GM23338 (cell line): ENCODE measurements at regions not wholly inside any gene's neighbourhood (a gene's known extent, or its start where the extent isn't known, plus 50 kb on each side); places are given as distances from the start of the nearest gene placed in this dataset.

Experiments used
- ATAC-seq: fragments of 200-7000 bp; cut with Tn5 transposase; 3 replicates; pipeline ENCODE4 v1.9.1; 2020
- DNase-seq: peaks from one replicate; pipeline ENCODE4 v3.0.0-alpha.2; 2015; ENCODE audit warnings: low spot score
- H2AFZ ChIP-seq: fragments of 200-600 bp; sonication (generic); 2 replicates; pipeline ENCODE4 v1.8.0; 2016; ENCODE audit warnings: antibody characterized with exemption, mild to moderate bottlenecking, moderate library complexity
- H3F3A ChIP-seq: fragments of 200-600 bp; sonication (generic); replicated peaks from 2 replicates; pipeline ENCODE4 v1.8.0; 2017; ENCODE audit warnings: antibody characterized with exemption, mixed run types, low read depth
- H3K27ac ChIP-seq: fragments of 200-600 bp; sonication (generic); 2 replicates; pipeline ENCODE4 v1.6.1; 2016; ENCODE audit warnings: low read depth
- H3K27me3 ChIP-seq: fragments of 200-600 bp; sonication (generic); 2 replicates; pipeline ENCODE4 v1.8.0; 2016; ENCODE audit warnings: mild to moderate bottlenecking, mixed run types, moderate library complexity; ENCODE audit not compliant: insufficient read depth
- H3K36me3 ChIP-seq: fragments of 200-600 bp; sonication (generic); 2 replicates; pipeline ENCODE4 v1.8.0; 2016; ENCODE audit warnings: mild to moderate bottlenecking; ENCODE audit not compliant: insufficient read depth
- H3K4me1 ChIP-seq: fragments of 200-600 bp; sonication (generic); 2 replicates; pipeline ENCODE4 v1.8.0; 2016; ENCODE audit warnings: mild to moderate bottlenecking, moderate library complexity; ENCODE audit not compliant: insufficient read depth
- H3K4me2 ChIP-seq: fragments of 200-600 bp; sonication (generic); 2 replicates; pipeline ENCODE4 v1.7.1; 2017; ENCODE audit warnings: mixed run types
- H3K4me3 ChIP-seq: fragments of 200-600 bp; sonication (generic); 2 replicates; pipeline ENCODE4 v1.6.1; 2016; ENCODE audit warnings: mixed run types
- H3K79me2 ChIP-seq: fragments of 200-600 bp; sonication (generic); replicated peaks from 2 replicates; pipeline ENCODE4 v1.8.0; 2017; ENCODE audit warnings: mild to moderate bottlenecking; ENCODE audit not compliant: insufficient read depth
- H3K9me2 ChIP-seq: fragments of 200-600 bp; sonication (generic); 2 replicates; pipeline ENCODE4 v1.8.0; 2017; ENCODE audit not compliant: insufficient read depth
- H4K20me1 ChIP-seq: fragments of 200-600 bp; sonication (generic); replicated peaks from 2 replicates; pipeline ENCODE4 v1.8.0; 2017; ENCODE audit warnings: mild to moderate bottlenecking; ENCODE audit not compliant: insufficient read depth
- H3K27ac Mint-ChIP-seq: 2 replicates; pipeline ENCODE4 v1.8.0; 2020; ENCODE audit warnings: inconsistent platforms, mild to moderate bottlenecking, moderate library complexity, mixed read lengths
- H3K27me3 Mint-ChIP-seq: 3 replicates; pipeline ENCODE4 v1.8.0; 2022; ENCODE audit warnings: low read depth, mild to moderate bottlenecking, moderate library complexity, mixed read lengths, inconsistent platforms; ENCODE audit not compliant: insufficient read depth, poor library complexity
- H3K36me3 Mint-ChIP-seq: 3 replicates; pipeline ENCODE4 v1.8.0; 2021; ENCODE audit warnings: low read depth, mild to moderate bottlenecking, inconsistent platforms, moderate library complexity, mixed read lengths
- H3K4me1 Mint-ChIP-seq: 3 replicates; pipeline ENCODE4 v1.8.0; 2020; ENCODE audit warnings: mild to moderate bottlenecking, inconsistent platforms, mixed read lengths
- H3K4me3 Mint-ChIP-seq: 3 replicates; pipeline ENCODE4 v1.8.0; 2021; ENCODE audit warnings: moderate library complexity, mild to moderate bottlenecking, inconsistent platforms, mixed read lengths
- H3K9me3 Mint-ChIP-seq: 3 replicates; pipeline ENCODE4 v1.8.0; 2020; ENCODE audit warnings: moderate library complexity, mild to moderate bottlenecking, inconsistent platforms, mixed read lengths
- CREB1 ChIP-seq: fragments of 250-450 bp; sonication (Bioruptor Pico); IDR thresholded peaks from 2 replicates; pipeline ENCODE4 v1.5.0; 2020; ENCODE audit warnings: low read depth, mild to moderate bottlenecking, moderate library complexity
- CTCF ChIP-seq, 2 experiments: fragments of 200-600 bp in 1 of 2; sonication (generic) in 1 of 2; conservative IDR thresholded peaks; 2 replicates each; pipeline versions ENCODE4 v1.5.1 to v1.6.1; 2016 to 2017; ENCODE audit warnings: antibody characterized with exemption in 2 of 2, low read depth in 2 of 2, mild to moderate bottlenecking in 2 of 2, moderate library complexity in 1 of 2
- ETS1 ChIP-seq: IDR thresholded peaks from 2 replicates; pipeline ENCODE4 v1.6.1; 2016; ENCODE audit warnings: antibody characterized with exemption
- EZH2 ChIP-seq: fragments of 200-600 bp; sonication (generic); IDR thresholded peaks from one replicate; pipeline ENCODE4 v1.8.0; 2017; ENCODE audit warnings: antibody characterized with exemption, mild to moderate bottlenecking, low read depth; ENCODE audit not compliant: unreplicated experiment
- EZH2phosphoT487 ChIP-seq: fragments of 200-600 bp; sonication (generic); IDR thresholded peaks from one replicate; pipeline ENCODE4 v1.8.1; 2018; ENCODE audit warnings: antibody characterized with exemption; ENCODE audit not compliant: unreplicated experiment
- JUNB ChIP-seq: IDR thresholded peaks from one replicate; pipeline ENCODE4 v1.6.1; 2016; ENCODE audit warnings: antibody characterized with exemption; ENCODE audit not compliant: unreplicated experiment
- NANOG ChIP-seq: IDR thresholded peaks from 2 replicates; pipeline ENCODE4 v1.6.1; 2016; ENCODE audit warnings: antibody characterized with exemption, borderline replicate concordance
- POLR2AphosphoS5 ChIP-seq: IDR thresholded peaks from 2 replicates; pipeline ENCODE4 v1.6.1; 2016; ENCODE audit warnings: antibody characterized with exemption, low read depth
- STAT1 ChIP-seq: IDR thresholded peaks from one replicate; pipeline ENCODE4 v1.6.1; 2016; ENCODE audit warnings: antibody characterized with exemption; ENCODE audit not compliant: unreplicated experiment
- ZNF114 ChIP-seq: fragments of 250-450 bp; sonication (Bioruptor Pico); IDR thresholded peaks from 2 replicates; pipeline ENCODE4 v1.5.0; 2020; ENCODE audit warnings: mild to moderate bottlenecking, moderate library complexity
- ZNF331 ChIP-seq: fragments of 250-450 bp; sonication (Bioruptor Pico); IDR thresholded peaks from 2 replicates; pipeline ENCODE4 v1.5.0; 2020; ENCODE audit warnings: low read depth, mild to moderate bottlenecking, moderate library complexity
- TF ChIP-seq, protein P1 (sequence below): IDR thresholded peaks from one replicate; pipeline ENCODE4 v1.6.1; 2018; ENCODE audit warnings: antibody characterized with exemption; ENCODE audit not compliant: unreplicated experiment
- TF ChIP-seq, protein P2 (sequence below): fragments of 250-450 bp; sonication (Bioruptor Pico); IDR thresholded peaks from 2 replicates; pipeline ENCODE4 v1.5.0; 2020; ENCODE audit warnings: mild to moderate bottlenecking, moderate library complexity

DNA sequence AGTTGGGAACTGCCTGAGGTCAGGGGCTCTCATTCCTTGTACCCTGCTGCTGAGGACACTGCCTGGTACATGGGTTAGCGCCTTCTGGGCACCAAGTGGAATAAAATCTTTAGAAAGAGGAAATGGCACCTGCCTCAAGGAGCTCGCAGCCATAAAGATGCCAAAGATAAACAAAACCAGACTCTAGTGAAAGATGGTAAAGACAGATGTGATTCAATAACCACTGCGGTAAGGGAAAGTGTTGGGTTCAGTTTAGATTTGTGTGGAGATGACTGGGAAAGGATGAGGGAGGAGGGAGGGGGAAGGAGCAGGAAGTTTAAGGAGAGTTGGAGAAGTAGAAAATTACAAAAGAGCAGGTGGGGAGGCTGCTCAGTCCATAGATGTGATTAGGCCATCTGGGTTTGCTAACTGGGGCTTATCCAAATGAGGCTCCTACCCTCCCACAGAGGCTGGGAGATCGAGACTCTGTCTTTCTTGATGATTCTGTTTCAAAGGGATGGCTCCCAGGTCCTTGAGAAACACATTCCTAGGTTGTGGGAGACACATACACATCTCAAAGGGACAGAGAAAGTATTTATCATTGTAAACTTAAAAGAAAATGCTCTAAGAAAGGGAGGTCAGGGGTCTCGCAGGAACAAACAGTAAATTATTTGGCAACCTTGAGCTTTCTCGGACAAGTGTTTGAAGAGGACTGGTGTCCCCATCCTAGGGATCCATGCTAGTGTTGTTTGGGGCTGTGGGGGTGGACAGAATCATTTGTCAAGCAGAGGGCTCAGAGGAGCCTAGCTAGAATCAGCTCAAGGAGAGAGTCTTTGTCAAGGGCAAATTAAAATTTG lies 65.7 kb upstream of the MORC3 start:
- Mint-ChIP-seq H3K36me3 (no peaks in the 10 kb centered on the region), H3K4me1 (peaks cover 24% of the 10 kb centered on the region), H3K27me3 (peaks cover 2% of the 10 kb centered on the region), H3K27ac (peak overlapping the region; percentile 45; the same call in 1 of the 2 replicates), H3K9me3 (no peaks in the 10 kb centered on the region), H3K4me3 (no peak overlapping the region)
- H4K20me1 ChIP-seq: no peaks in the 10 kb centered on the region
- no peaks in the 10 kb centered on the region for H3K79me2 ChIP-seq
- no peaks in the 10 kb centered on the region for H3K27me3 ChIP-seq
- TF ChIP-seq, protein P1, sequence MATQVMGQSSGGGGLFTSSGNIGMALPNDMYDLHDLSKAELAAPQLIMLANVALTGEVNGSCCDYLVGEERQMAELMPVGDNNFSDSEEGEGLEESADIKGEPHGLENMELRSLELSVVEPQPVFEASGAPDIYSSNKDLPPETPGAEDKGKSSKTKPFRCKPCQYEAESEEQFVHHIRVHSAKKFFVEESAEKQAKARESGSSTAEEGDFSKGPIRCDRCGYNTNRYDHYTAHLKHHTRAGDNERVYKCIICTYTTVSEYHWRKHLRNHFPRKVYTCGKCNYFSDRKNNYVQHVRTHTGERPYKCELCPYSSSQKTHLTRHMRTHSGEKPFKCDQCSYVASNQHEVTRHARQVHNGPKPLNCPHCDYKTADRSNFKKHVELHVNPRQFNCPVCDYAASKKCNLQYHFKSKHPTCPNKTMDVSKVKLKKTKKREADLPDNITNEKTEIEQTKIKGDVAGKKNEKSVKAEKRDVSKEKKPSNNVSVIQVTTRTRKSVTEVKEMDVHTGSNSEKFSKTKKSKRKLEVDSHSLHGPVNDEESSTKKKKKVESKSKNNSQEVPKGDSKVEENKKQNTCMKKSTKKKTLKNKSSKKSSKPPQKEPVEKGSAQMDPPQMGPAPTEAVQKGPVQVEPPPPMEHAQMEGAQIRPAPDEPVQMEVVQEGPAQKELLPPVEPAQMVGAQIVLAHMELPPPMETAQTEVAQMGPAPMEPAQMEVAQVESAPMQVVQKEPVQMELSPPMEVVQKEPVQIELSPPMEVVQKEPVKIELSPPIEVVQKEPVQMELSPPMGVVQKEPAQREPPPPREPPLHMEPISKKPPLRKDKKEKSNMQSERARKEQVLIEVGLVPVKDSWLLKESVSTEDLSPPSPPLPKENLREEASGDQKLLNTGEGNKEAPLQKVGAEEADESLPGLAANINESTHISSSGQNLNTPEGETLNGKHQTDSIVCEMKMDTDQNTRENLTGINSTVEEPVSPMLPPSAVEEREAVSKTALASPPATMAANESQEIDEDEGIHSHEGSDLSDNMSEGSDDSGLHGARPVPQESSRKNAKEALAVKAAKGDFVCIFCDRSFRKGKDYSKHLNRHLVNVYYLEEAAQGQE: no peak
- TF ChIP-seq ETS1: no peak
- TF ChIP-seq EZH2: no peak
- no peak for TF ChIP-seq NANOG
- TF ChIP-seq EZH2phosphoT487: no peak
- TF ChIP-seq, protein P2, sequence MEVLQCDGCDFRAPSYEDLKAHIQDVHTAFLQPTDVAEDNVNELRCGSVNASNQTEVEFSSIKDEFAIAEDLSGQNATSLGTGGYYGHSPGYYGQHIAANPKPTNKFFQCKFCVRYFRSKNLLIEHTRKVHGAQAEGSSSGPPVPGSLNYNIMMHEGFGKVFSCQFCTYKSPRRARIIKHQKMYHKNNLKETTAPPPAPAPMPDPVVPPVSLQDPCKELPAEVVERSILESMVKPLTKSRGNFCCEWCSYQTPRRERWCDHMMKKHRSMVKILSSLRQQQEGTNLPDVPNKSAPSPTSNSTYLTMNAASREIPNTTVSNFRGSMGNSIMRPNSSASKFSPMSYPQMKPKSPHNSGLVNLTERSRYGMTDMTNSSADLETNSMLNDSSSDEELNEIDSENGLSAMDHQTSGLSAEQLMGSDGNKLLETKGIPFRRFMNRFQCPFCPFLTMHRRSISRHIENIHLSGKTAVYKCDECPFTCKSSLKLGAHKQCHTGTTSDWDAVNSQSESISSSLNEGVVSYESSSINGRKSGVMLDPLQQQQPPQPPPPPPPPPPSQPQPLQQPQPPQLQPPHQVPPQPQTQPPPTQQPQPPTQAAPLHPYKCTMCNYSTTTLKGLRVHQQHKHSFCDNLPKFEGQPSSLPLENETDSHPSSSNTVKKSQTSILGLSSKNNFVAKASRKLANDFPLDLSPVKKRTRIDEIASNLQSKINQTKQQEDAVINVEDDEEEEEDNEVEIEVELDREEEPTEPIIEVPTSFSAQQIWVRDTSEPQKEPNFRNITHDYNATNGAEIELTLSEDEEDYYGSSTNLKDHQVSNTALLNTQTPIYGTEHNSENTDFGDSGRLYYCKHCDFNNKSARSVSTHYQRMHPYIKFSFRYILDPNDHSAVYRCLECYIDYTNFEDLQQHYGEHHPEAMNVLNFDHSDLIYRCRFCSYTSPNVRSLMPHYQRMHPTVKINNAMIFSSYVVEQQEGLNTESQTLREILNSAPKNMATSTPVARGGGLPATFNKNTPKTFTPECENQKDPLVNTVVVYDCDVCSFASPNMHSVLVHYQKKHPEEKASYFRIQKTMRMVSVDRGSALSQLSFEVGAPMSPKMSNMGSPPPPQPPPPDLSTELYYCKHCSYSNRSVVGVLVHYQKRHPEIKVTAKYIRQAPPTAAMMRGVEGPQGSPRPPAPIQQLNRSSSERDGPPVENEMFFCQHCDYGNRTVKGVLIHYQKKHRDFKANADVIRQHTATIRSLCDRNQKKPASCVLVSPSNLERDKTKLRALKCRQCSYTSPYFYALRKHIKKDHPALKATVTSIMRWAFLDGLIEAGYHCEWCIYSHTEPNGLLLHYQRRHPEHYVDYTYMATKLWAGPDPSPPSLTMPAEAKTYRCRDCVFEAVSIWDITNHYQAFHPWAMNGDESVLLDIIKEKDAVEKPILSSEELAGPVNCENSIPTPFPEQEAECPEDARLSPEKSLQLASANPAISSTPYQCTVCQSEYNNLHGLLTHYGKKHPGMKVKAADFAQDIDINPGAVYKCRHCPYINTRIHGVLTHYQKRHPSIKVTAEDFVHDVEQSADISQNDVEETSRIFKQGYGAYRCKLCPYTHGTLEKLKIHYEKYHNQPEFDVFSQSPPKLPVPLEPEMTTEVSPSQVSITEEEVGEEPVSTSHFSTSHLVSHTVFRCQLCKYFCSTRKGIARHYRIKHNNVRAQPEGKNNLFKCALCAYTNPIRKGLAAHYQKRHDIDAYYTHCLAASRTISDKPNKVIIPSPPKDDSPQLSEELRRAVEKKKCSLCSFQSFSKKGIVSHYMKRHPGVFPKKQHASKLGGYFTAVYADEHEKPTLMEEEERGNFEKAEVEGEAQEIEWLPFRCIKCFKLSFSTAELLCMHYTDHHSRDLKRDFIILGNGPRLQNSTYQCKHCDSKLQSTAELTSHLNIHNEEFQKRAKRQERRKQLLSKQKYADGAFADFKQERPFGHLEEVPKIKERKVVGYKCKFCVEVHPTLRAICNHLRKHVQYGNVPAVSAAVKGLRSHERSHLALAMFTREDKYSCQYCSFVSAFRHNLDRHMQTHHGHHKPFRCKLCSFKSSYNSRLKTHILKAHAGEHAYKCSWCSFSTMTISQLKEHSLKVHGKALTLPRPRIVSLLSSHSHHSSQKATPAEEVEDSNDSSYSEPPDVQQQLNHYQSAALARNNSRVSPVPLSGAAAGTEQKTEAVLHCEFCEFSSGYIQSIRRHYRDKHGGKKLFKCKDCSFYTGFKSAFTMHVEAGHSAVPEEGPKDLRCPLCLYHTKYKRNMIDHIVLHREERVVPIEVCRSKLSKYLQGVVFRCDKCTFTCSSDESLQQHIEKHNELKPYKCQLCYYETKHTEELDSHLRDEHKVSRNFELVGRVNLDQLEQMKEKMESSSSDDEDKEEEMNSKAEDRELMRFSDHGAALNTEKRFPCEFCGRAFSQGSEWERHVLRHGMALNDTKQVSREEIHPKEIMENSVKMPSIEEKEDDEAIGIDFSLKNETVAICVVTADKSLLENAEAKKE (CRISPR knock-in tag): no peak
- TF ChIP-seq POLR2AphosphoS5: no peak
- TF ChIP-seq ZNF114: no peak
- no peak for TF ChIP-seq STAT1
- no peak for TF ChIP-seq ZNF331 (CRISPR knock-in tag)
- TF ChIP-seq JUNB: no peak
- TF ChIP-seq CTCF (conservative IDR thresholded peaks at IDR 0.05; ENCODE audit: low read depth in 2 of 2): no peak
- TF ChIP-seq CREB1 (CRISPR knock-in tag): no peak
- no peaks in the 10 kb centered on the region for H3K9me2 ChIP-seq
- H3K4me2 ChIP-seq: no peak overlapping the region
- no peak overlapping the region for H2AFZ ChIP-seq
- H3K27ac ChIP-seq: peak overlapping the region; percentile 59; the same call in 1 of the 2 replicates
- H3F3A ChIP-seq: no peaks in the 10 kb centered on the region; the same call in 1 of the 2 replicates
- H3K36me3 ChIP-seq: no peaks in the 10 kb centered on the region
- ATAC-seq (peak; percentile 70), DNase-seq (peak; percentile 17)
- H3K4me3 ChIP-seq: no peak overlapping the region
- peaks cover 6% of the 10 kb centered on the region; the same call in 1 of the 2 replicates for H3K4me1 ChIP-seq
